IMR-90 (cell line): ENCODE measurements at regions not wholly inside any gene's neighbourhood (a gene's known extent, or its start where the extent isn't known, plus 50 kb on each side); places are given as distances from the start of the nearest gene placed in this dataset.

Experiments used
- ATAC-seq: fragments of 200-7000 bp; cut with Tn5 transposase; 2 replicates; pipeline ENCODE4 v1.9.1; 2020; ENCODE audit warnings: low read depth, mild to moderate bottlenecking, moderate library complexity
- BruUV-seq: library from RNA; stranded (reverse); fragments of 400-500 nt; replicated peaks from 2 replicates; lab custom pipeline; 2021; lab: Mats Ljungman, UMichigan
- CTCF ChIA-PET: fragments of 300-600 bp; formaldehyde crosslinking; extraction: SDS; loops from one replicate; lab custom pipeline; 2021; ENCODE audit warnings: antibody characterized with exemption; lab: Yijun Ruan, JAX
- POLR2A ChIA-PET: fragments of 300-600 bp; sonication (Branson Sonifier 250); formaldehyde crosslinking; loops from one replicate; lab custom pipeline; 2022; ENCODE audit warnings: antibody characterized with exemption; ENCODE audit not compliant: unreplicated experiment; lab: Charles Lee
- DNase-seq: peaks from one replicate; pipeline ENCODE4 v3.0.0; 2013
- H2AFZ ChIP-seq: replicated peaks from 2 replicates; pipeline ENCODE3; 2013; ENCODE audit warnings: low read length, mild to moderate bottlenecking; ENCODE audit not compliant: poor library complexity
- H2AK5ac ChIP-seq: 2 replicates; pipeline ENCODE4 v1.6.1; 2013; ENCODE audit warnings: low read depth, low read length, inconsistent platforms
- H2AK9ac ChIP-seq: replicated peaks from 2 replicates; pipeline ENCODE3; 2013; ENCODE audit warnings: mild to moderate bottlenecking, low read depth, low read length, moderate library complexity; ENCODE audit not compliant: poor library complexity
- H2BK120ac ChIP-seq: 2 replicates; pipeline ENCODE4 v1.6.1; 2013; ENCODE audit warnings: low read depth, low read length, inconsistent platforms
- H2BK15ac ChIP-seq: 3 replicates; pipeline ENCODE4 v1.6.1; 2013; ENCODE audit warnings: low read depth, low read length, inconsistent platforms
- H2BK20ac ChIP-seq: 2 replicates; pipeline ENCODE4 v1.6.1; 2013; ENCODE audit warnings: low read depth, mild to moderate bottlenecking, inconsistent platforms, low read length, moderate library complexity
- H2BK5ac ChIP-seq: 2 replicates; pipeline ENCODE4 v1.6.1; 2013; ENCODE audit warnings: mild to moderate bottlenecking, low read depth, low read length, inconsistent platforms; ENCODE audit not compliant: poor library complexity, severe bottlenecking
- H3K14ac ChIP-seq: replicated peaks from 2 replicates; pipeline ENCODE4 v1.6.1; 2013; ENCODE audit warnings: low read depth, low read length, inconsistent platforms
- H3K18ac ChIP-seq: 2 replicates; pipeline ENCODE4 v1.6.1; 2013; ENCODE audit warnings: low read depth, low read length, control low read depth
- H3K23ac ChIP-seq: 2 replicates; pipeline ENCODE4 v1.6.1; 2013; ENCODE audit warnings: low read depth, low read length, inconsistent platforms
- H3K27ac ChIP-seq: 2 replicates; pipeline ENCODE4 v1.5.1; 2013; ENCODE audit warnings: mild to moderate bottlenecking, control low read depth, low read length; ENCODE audit not compliant: insufficient read depth
- H3K27me3 ChIP-seq: 2 replicates; pipeline ENCODE4 v1.6.1; 2013; ENCODE audit warnings: low read length; ENCODE audit not compliant: control insufficient read depth, insufficient read depth
- H3K36me3 ChIP-seq: 2 replicates; pipeline ENCODE4 v1.6.1; 2013; ENCODE audit warnings: low read length, mixed read lengths; ENCODE audit not compliant: control insufficient read depth, insufficient read depth
- H3K4ac ChIP-seq: 2 replicates; pipeline ENCODE4 v1.6.1; 2013; ENCODE audit warnings: low read depth, low read length, inconsistent platforms
- H3K4me1 ChIP-seq: 2 replicates; pipeline ENCODE4 v1.6.1; 2013; ENCODE audit warnings: low read length, mixed read lengths; ENCODE audit not compliant: control insufficient read depth, insufficient read depth
- H3K4me2 ChIP-seq: 2 replicates; pipeline ENCODE4 v1.6.1; 2013; ENCODE audit warnings: low read depth, mild to moderate bottlenecking, control low read depth, low read length, moderate library complexity
- H3K4me3 ChIP-seq: 2 replicates; pipeline ENCODE4 v1.5.1; 2013; ENCODE audit warnings: low read depth, mild to moderate bottlenecking, control low read depth, low read length, moderate library complexity; ENCODE audit not compliant: insufficient read depth
- H3K56ac ChIP-seq: 2 replicates; pipeline ENCODE4 v1.6.1; 2013; ENCODE audit warnings: low read length, inconsistent platforms; ENCODE audit not compliant: insufficient read depth; ENCODE audit errors: extremely low read depth
- H3K79me1 ChIP-seq, 2 experiments: 2 replicates each; pipeline ENCODE4 v1.6.1; 2013; ENCODE audit warnings: low read length in 2 of 2, inconsistent platforms in 1 of 2, low read depth in 1 of 2
- H3K9ac ChIP-seq: 2 replicates; pipeline ENCODE4 v1.6.1; 2013; ENCODE audit warnings: low read depth, low read length, control low read depth
- H3K9me1 ChIP-seq: 2 replicates; pipeline ENCODE4 v1.6.1; 2013; ENCODE audit warnings: low read length, inconsistent platforms; ENCODE audit not compliant: insufficient read depth
- H3K9me3 ChIP-seq: 2 replicates; pipeline ENCODE4 v1.6.1; 2013; ENCODE audit warnings: low read length; ENCODE audit not compliant: control insufficient read depth, insufficient read depth
- H4K20me1 ChIP-seq: 2 replicates; pipeline ENCODE4 v1.6.1; 2013; ENCODE audit warnings: low read length, inconsistent platforms; ENCODE audit not compliant: insufficient read depth
- H4K5ac ChIP-seq: 2 replicates; pipeline ENCODE4 v1.6.1; 2013; ENCODE audit warnings: mild to moderate bottlenecking, low read depth, low read length, control low read depth
- H4K8ac ChIP-seq, 2 experiments: 2 replicates each; pipeline ENCODE4 v1.6.1; 2013; ENCODE audit warnings: low read depth in 2 of 2, low read length in 2 of 2, control low read depth in 1 of 2, inconsistent platforms in 1 of 2
- H4K91ac ChIP-seq: 2 replicates; pipeline ENCODE4 v1.6.1; 2013; ENCODE audit warnings: low read depth, low read length, inconsistent platforms; ENCODE audit not compliant: insufficient read depth
- BHLHE40 ChIP-seq: fragments of 150-350 bp; IDR thresholded peaks from 2 replicates; pipeline ENCODE4 v1.6.1; 2016; ENCODE audit warnings: mild to moderate bottlenecking, low read depth, low read length
- CEBPB ChIP-seq: IDR thresholded peaks from 2 replicates; pipeline ENCODE4 v1.6.1; 2012; ENCODE audit warnings: low read depth, low read length, improper control_type of control experiment
- CHD1 ChIP-seq: IDR thresholded peaks from 2 replicates; pipeline ENCODE4 v1.6.1; 2012; ENCODE audit warnings: low read depth, low read length, improper control_type of control experiment
- CTCF ChIP-seq: conservative IDR thresholded peaks from 2 replicates; pipeline ENCODE4 v1.5.1; 2012; ENCODE audit warnings: mild to moderate bottlenecking, low read depth, low read length, improper control_type of control experiment
- ELK1 ChIP-seq: fragments of 150-350 bp; IDR thresholded peaks from 2 replicates; pipeline ENCODE4 v1.6.1; 2016; ENCODE audit warnings: low read depth, mild to moderate bottlenecking, low read length, moderate library complexity, borderline replicate concordance
- FOS ChIP-seq: fragments of 150-350 bp; IDR thresholded peaks from 2 replicates; pipeline ENCODE4 v1.6.1; 2016; ENCODE audit warnings: low read depth, low read length
- MAFK ChIP-seq: IDR thresholded peaks from 2 replicates; pipeline ENCODE4 v1.6.1; 2012; ENCODE audit warnings: low read depth, low read length, improper control_type of control experiment
- MAZ ChIP-seq: IDR thresholded peaks from 2 replicates; pipeline ENCODE4 v1.6.1; 2012; ENCODE audit warnings: low read depth, mild to moderate bottlenecking, low read length, improper control_type of control experiment, moderate library complexity, borderline replicate concordance
- MXI1 ChIP-seq: IDR thresholded peaks from 2 replicates; pipeline ENCODE4 v1.6.1; 2012; ENCODE audit warnings: low read depth, mild to moderate bottlenecking, low read length, moderate library complexity, borderline replicate concordance
- NFE2L2 ChIP-seq: fragments of 150-350 bp; IDR thresholded peaks from 2 replicates; pipeline ENCODE4 v1.6.1; 2016; ENCODE audit warnings: low read depth, mild to moderate bottlenecking, low read length
- POLR2A ChIP-seq: IDR thresholded peaks from 2 replicates; pipeline ENCODE4 v1.6.1; 2012; ENCODE audit warnings: mild to moderate bottlenecking, low read depth, low read length
- RAD21 ChIP-seq: IDR thresholded peaks from 2 replicates; pipeline ENCODE4 v1.6.1; 2012; ENCODE audit warnings: low read length, improper control_type of control experiment
- RCOR1 ChIP-seq: IDR thresholded peaks from 2 replicates; pipeline ENCODE4 v1.6.1; 2012; ENCODE audit warnings: mild to moderate bottlenecking, low read length, improper control_type of control experiment; ENCODE audit not compliant: insufficient replicate concordance
- RFX5 ChIP-seq: IDR thresholded peaks from 2 replicates; pipeline ENCODE4 v1.8.0; 2012; ENCODE audit warnings: low read depth, mild to moderate bottlenecking, low read length, moderate library complexity
- SMC3 ChIP-seq: fragments of 150-350 bp; IDR thresholded peaks from 2 replicates; pipeline ENCODE4 v1.6.1; 2016; ENCODE audit warnings: low read depth, mild to moderate bottlenecking, antibody characterized with exemption, low read length, moderate library complexity
- USF2 ChIP-seq: fragments of 150-350 bp; IDR thresholded peaks from 2 replicates; pipeline ENCODE4 v1.6.1; 2017; ENCODE audit warnings: mild to moderate bottlenecking, antibody characterized with exemption, low read length, low read depth
- dilution Hi-C: fragments of 300-500 bp; cut with HindIII; formaldehyde crosslinking; loops from one replicate; pipeline ENCODE4 v1.14.3; 2018; ENCODE audit warnings: low sequenced_read_pairs; ENCODE audit not compliant: unreplicated experiment
- in situ Hi-C: fragments of 300-500 bp; cut with MboI; formaldehyde crosslinking; loops from 3 replicates; pipeline ENCODE4 v1.14.3; 2019; ENCODE audit warnings: low sequenced_read_pairs, inconsistent platforms, mixed read lengths
- intact Hi-C: fragments of 100-400 bp; cut with micrococcal nuclease; formaldehyde crosslinking; loops from 2 replicates; pipeline ENCODE4 v1.10.0; 2022

- H2AK9ac ChIP-seq: no peak overlapping the region
- no peak overlapping the region for H3K18ac ChIP-seq
- no peaks in the 10 kb centered on the region for H4K20me1 ChIP-seq
- no peak overlapping the region for H3K14ac ChIP-seq
- H3K4me3 ChIP-seq: no peak overlapping the region
- H4K91ac ChIP-seq: no peak overlapping the region
- CTCF ChIA-PET: no interaction called here
- H4K5ac ChIP-seq: no peak overlapping the region
- H3K56ac ChIP-seq: no peak overlapping the region
- no peak overlapping the region for H2AK5ac ChIP-seq
- no peak overlapping the region for H2BK20ac ChIP-seq
- dilution Hi-C loops: no loop called here
- POLR2A ChIA-PET: no interaction called here
- H4K8ac ChIP-seq: no peak overlapping the region
- ATAC-seq (no peak), DNase-seq (no peak)
- no peak overlapping the region for H3K9ac ChIP-seq
- no peak overlapping the region for H3K4me2 ChIP-seq
- BruUV-seq: no TSS peak
- no peak overlapping the region for H3K4ac ChIP-seq
- TF ChIP-seq BHLHE40: no peak
- TF ChIP-seq RCOR1: no peak
- TF ChIP-seq SMC3: no peak
- TF ChIP-seq NFE2L2: no peak
- no peak for TF ChIP-seq MAFK
- no peak for TF ChIP-seq USF2
- no peak for TF ChIP-seq MAZ
- no peak for TF ChIP-seq POLR2A
- TF ChIP-seq MXI1: no peak
- no peak for TF ChIP-seq RAD21
- no peak for TF ChIP-seq CTCF
- no peak for TF ChIP-seq FOS
- no peak for TF ChIP-seq ELK1
- no peak for TF ChIP-seq CEBPB
- no peak for TF ChIP-seq CHD1
- no peak for TF ChIP-seq RFX5
- H3K9me1 ChIP-seq: no peaks in the 10 kb centered on the region
- H3K27me3 ChIP-seq: no peaks in the 10 kb centered on the region
- no peak overlapping the region for H2BK15ac ChIP-seq
- H2BK5ac ChIP-seq: no peak overlapping the region
- no peak overlapping the region for H3K23ac ChIP-seq
- no peaks in the 10 kb centered on the region for H3K9me3 ChIP-seq
- peaks cover 2% of the 10 kb centered on the region for H3K4me1 ChIP-seq
- H2AFZ ChIP-seq: no peak overlapping the region
- no peak overlapping the region for H3K27ac ChIP-seq
- in situ Hi-C loops: loop anchor here (25.0 kb wide), 1 partner anchor 601 kb away; no protein-coding TSS in a partner anchor
- intact Hi-C loops: no loop called here
- H3K36me3 ChIP-seq: no peaks in the 10 kb centered on the region
- no peaks in the 10 kb centered on the region for H3K79me1 ChIP-seq
- H2BK120ac ChIP-seq: no peak overlapping the region
These were observed 782.0 kb downstream of the MCTP2 start for GRCh38 chr15:95013381-95013780.
